GM18861 (cell line): ENCODE measurements at regions not wholly inside any gene's neighbourhood (a gene's known extent, or its start where the extent isn't known, plus 50 kb on each side); places are given as distances from the start of the nearest gene placed in this dataset.
A peak's percentile ranks its signal among the peaks of the same experiment; 100 is the strongest.
"Not testable (repeated sequence)": the region's sequence is repeated elsewhere in the genome, so short reads cannot be mapped to it uniquely, and the experiment has no call there.

Experiments used
- ATAC-seq: cut with Tn5 transposase; IDR thresholded peaks from one replicate; pipeline ENCODE4 v1.9.1; 2021; ENCODE audit not compliant: unreplicated experiment

- ATAC-seq = no peak
These were observed 1290.3 kb downstream of the XPNPEP1 start for GRCh38 chr10:108633046-108633445.

- no peak for ATAC-seq
These were observed 1291.2 kb downstream of the XPNPEP1 start for GRCh38 chr10:108632144-108632543.

- peak; percentile 92 for ATAC-seq
These were observed 1292.0 kb downstream of the XPNPEP1 start for GRCh38 chr10:108631332-108631731.

- ATAC-seq = no peak
These were observed 1293.5 kb downstream of the XPNPEP1 start for GRCh38 chr10:108629834-108630233.

- no peak for ATAC-seq
These were observed 1299.3 kb downstream of the XPNPEP1 start for GRCh38 chr10:108624052-108624451.

- ATAC-seq = no peak
These were observed 1302.3 kb downstream of the XPNPEP1 start for GRCh38 chr10:108620821-108621534.

GRCh38 chr10:108616559-108617285 lies 1306.6 kb downstream of the XPNPEP1 start:
- no peak for ATAC-seq

- no peak for ATAC-seq
These were observed 1307.6 kb downstream of the XPNPEP1 start for GRCh38 chr10:108615576-108616320.

GRCh38 chr10:108612485-108612884 lies 1310.8 kb downstream of the XPNPEP1 start:
- ATAC-seq = no peak

- peak; percentile 67 for ATAC-seq
These were observed 1314.5 kb downstream of the XPNPEP1 start for GRCh38 chr10:108608860-108609259.

- ATAC-seq = no peak
These were observed 1321.5 kb downstream of the XPNPEP1 start for GRCh38 chr10:108601851-108602250.

GRCh38 chr10:108600511-108600910 lies 1322.8 kb downstream of the XPNPEP1 start:
- ATAC-seq = not testable (repeated sequence)

GRCh38 chr10:108599317-108599716 lies 1324.0 kb downstream of the XPNPEP1 start:
- ATAC-seq = not testable (repeated sequence)

- no peak for ATAC-seq
These were observed 1324.5 kb downstream of the XPNPEP1 start for GRCh38 chr10:108598831-108599230.

GRCh38 chr10:108598320-108598695 lies 1325.0 kb downstream of the XPNPEP1 start:
- ATAC-seq = no peak

- no peak for ATAC-seq
These were observed 1325.5 kb downstream of the XPNPEP1 start for GRCh38 chr10:108597657-108598319.

GRCh38 chr10:108597031-108597430 lies 1326.3 kb downstream of the XPNPEP1 start:
- no peak for ATAC-seq

GRCh38 chr10:108592956-108593355 lies 1330.4 kb downstream of the XPNPEP1 start:
- ATAC-seq = no peak

GRCh38 chr10:108591417-108591816 lies 1331.9 kb downstream of the XPNPEP1 start:
- no peak for ATAC-seq

GRCh38 chr10:108586424-108586823 lies 1336.9 kb downstream of the XPNPEP1 start:
- ATAC-seq = no peak

GRCh38 chr10:108583877-108584276 lies 1339.4 kb downstream of the XPNPEP1 start:
- no peak for ATAC-seq
